ENCODE measurements at regions not wholly inside any gene's neighbourhood (a gene's known extent, or its start where the extent isn't known, plus 50 kb on each side); places are given as distances from the start of the nearest gene placed in this dataset.

GRCh38 chr4:65046192-65047133 is 623.8 kb downstream of the EPHA5 start:
- POLR2A ChIA-PET (ENCODE audit: low non-redundant PET), result no interaction called here
- H3K27ac ChIP-seq, result peak overlapping the region; percentile 87
- TF ChIP-seq CTCF (conservative IDR thresholded peaks at IDR 0.05; ENCODE audit: low read depth), result peak; percentile 16; the same call in 1 of the 2 replicates
- DNase-seq (ENCODE audit: low spot score), result peak; percentile 30
- CTCF ChIA-PET, result interaction anchor here (0.6 to 0.7 kb wide), 2 partner anchors 24 to 1642 kb away, joined by 3 to 4 read pairs; no protein-coding TSS in a partner anchor

- ChIA-PET CTCF (no interaction called here), POLR2A (ENCODE audit: low non-redundant PET) (no interaction called here)
- no peak overlapping the region for H3K27ac ChIP-seq
- DNase-seq (ENCODE audit: low spot score), result no peak
- peak; percentile 20; the same call in 1 of the 2 replicates for TF ChIP-seq CTCF (conservative IDR thresholded peaks at IDR 0.05; ENCODE audit: low read depth)
Observed at GRCh38 chr4:65033899-65034298, 624.6 kb upstream of the TECRL start.

GRCh38 chr4:65028592-65028991 is 619.3 kb upstream of the TECRL start:
- TF ChIP-seq CTCF (conservative IDR thresholded peaks at IDR 0.05; ENCODE audit: low read depth), result no peak

GRCh38 chr4:65023883-65024670 is 614.8 kb upstream of the TECRL start:
- ChIA-PET POLR2A (ENCODE audit: low non-redundant PET) (no interaction called here), CTCF (no interaction called here)
- no peak for TF ChIP-seq CTCF (conservative IDR thresholded peaks at IDR 0.05; ENCODE audit: low read depth)
- no peak overlapping the region for H3K27ac ChIP-seq
- DNase-seq (ENCODE audit: low spot score), result no peak

More at GRCh38 chr4:65028592-65028991, 619.3 kb upstream of the TECRL start:
- DNase-seq (ENCODE audit: low spot score), result no peak
- POLR2A ChIA-PET (ENCODE audit: low non-redundant PET), result no interaction called here
- no peak overlapping the region for H3K27ac ChIP-seq
- CTCF ChIA-PET, result no interaction called here

- ChIA-PET POLR2A (ENCODE audit: low non-redundant PET) (no interaction called here), CTCF (no interaction called here)
- DNase-seq (ENCODE audit: low spot score), result no peak
- H3K27ac ChIP-seq, result no peak overlapping the region
- TF ChIP-seq CTCF (conservative IDR thresholded peaks at IDR 0.05; ENCODE audit: low read depth), result no peak
Observed at GRCh38 chr4:65023081-65023480, 613.8 kb upstream of the TECRL start.

- ChIA-PET CTCF (no interaction called here), POLR2A (ENCODE audit: low non-redundant PET) (no interaction called here)
- DNase-seq (ENCODE audit: low spot score), result no peak
- TF ChIP-seq CTCF (conservative IDR thresholded peaks at IDR 0.05; ENCODE audit: low read depth), result no peak
- H3K27ac ChIP-seq, result no peak overlapping the region
Observed at GRCh38 chr4:65021737-65022136, 612.5 kb upstream of the TECRL start.

Data from RWPE1 (cell line).